ENCODE measurements at regions not wholly inside any gene's neighbourhood (a gene's known extent, or its start where the extent isn't known, plus 50 kb on each side); places are given as distances from the start of the nearest gene placed in this dataset.
A peak's percentile ranks its signal among the peaks of the same experiment; 100 is the strongest.

- DNase-seq, result no peak
Measured at GRCh38 chr6:159118924-159119323, 50.3 kb upstream of the FNDC1 start.

- no peak for DNase-seq
Measured at GRCh38 chr6:159117563-159117962, 51.6 kb upstream of the FNDC1 start.

GRCh38 chr6:159117046-159117445 is 52.2 kb upstream of the FNDC1 start:
- DNase-seq, result no peak

GRCh38 chr6:159116343-159116742 is 52.9 kb upstream of the FNDC1 start:
- DNase-seq, result peak; percentile 48

GRCh38 chr6:159114569-159114968 is 54.6 kb upstream of the FNDC1 start:
- DNase-seq, result no peak

- no peak for DNase-seq
Measured at GRCh38 chr6:159113223-159113622, 56.0 kb upstream of the FNDC1 start.

- DNase-seq, result no peak
Measured at GRCh38 chr6:159112714-159113113, 56.5 kb upstream of the FNDC1 start.

- no peak for DNase-seq
Measured at GRCh38 chr6:159110748-159111147, 58.5 kb upstream of the FNDC1 start.

- peak; percentile 70 for DNase-seq
Measured at GRCh38 chr6:159110013-159110412, 59.2 kb upstream of the FNDC1 start.

- DNase-seq, result no peak
Measured at GRCh38 chr6:159109391-159109790, 59.8 kb upstream of the FNDC1 start.

- DNase-seq, result no peak
Measured at GRCh38 chr6:159108426-159108985, 60.7 kb upstream of the FNDC1 start.

- no peak for DNase-seq
Measured at GRCh38 chr6:159107451-159108260, 61.5 kb upstream of the FNDC1 start.

GRCh38 chr6:159106627-159107241 is 61.9 kb upstream of the TAGAP start:
- peak; percentile 61 for DNase-seq

- no peak for DNase-seq
Measured at GRCh38 chr6:159105716-159106115, 60.9 kb upstream of the TAGAP start.

GRCh38 chr6:159104931-159105330 is 60.1 kb upstream of the TAGAP start:
- no peak for DNase-seq

- peak; percentile 76 for DNase-seq
Measured at GRCh38 chr6:159104163-159104925, 59.6 kb upstream of the TAGAP start.

- DNase-seq, result no peak
Measured at GRCh38 chr6:159103396-159104162, 58.8 kb upstream of the TAGAP start.

GRCh38 chr6:159102373-159103160 is 57.8 kb upstream of the TAGAP start:
- no peak for DNase-seq

GRCh38 chr6:159101656-159102055 is 56.9 kb upstream of the TAGAP start:
- no peak for DNase-seq

GRCh38 chr6:159100395-159101182 is 55.8 kb upstream of the TAGAP start:
- DNase-seq, result no peak

GRCh38 chr6:159099961-159100360 is 55.2 kb upstream of the TAGAP start:
- DNase-seq, result no peak
